Ishikawa (cell line): ENCODE measurements at regions not wholly inside any gene's neighbourhood (a gene's known extent, or its start where the extent isn't known, plus 50 kb on each side); places are given as distances from the start of the nearest gene placed in this dataset.

Source experiments
- CREB1 ChIP-seq: IDR thresholded peaks from 2 replicates; pipeline ENCODE4 v1.6.1; 2012; ENCODE audit warnings: low read depth
- USF1 ChIP-seq: IDR thresholded peaks from 2 replicates; pipeline ENCODE4 v1.6.1; 2012

GRCh38 chr5:68504306-68504705 is 288.8 kb downstream of the PIK3R1 start:
- TF ChIP-seq CREB1 = no peak
- no peak for TF ChIP-seq USF1
